K562 (cell line): ENCODE measurements at regions not wholly inside any gene's neighbourhood (a gene's known extent, or its start where the extent isn't known, plus 50 kb on each side); places are given as distances from the start of the nearest gene placed in this dataset.
A peak's percentile ranks its signal among the peaks of the same experiment; 100 is the strongest.

Source experiments
- ATAC-seq: fragments of 200-7000 bp; cut with Tn5 transposase; 3 replicates; pipeline ENCODE4 v1.9.1; 2020; ENCODE audit warnings: moderate library complexity
- BruUV-seq: library from RNA; stranded (reverse); fragments of 400-500 nt; replicated peaks from 2 replicates; lab custom pipeline; 2021; lab: Mats Ljungman, UMichigan
- CTCF ChIA-PET: fragments of 300-600 bp; formaldehyde crosslinking; extraction: SDS; loops from one replicate; lab custom pipeline; 2021; ENCODE audit warnings: low intra/inter-chr PET ratio; lab: Yijun Ruan, JAX
- POLR2A ChIA-PET: fragments of 300-600, 350-650 bp; sonication (Branson Sonifier 250); formaldehyde crosslinking; extraction: SDS; loops from one replicate; lab custom pipeline; 2021; ENCODE audit warnings: antibody characterized with exemption, inconsistent platforms; lab: Yijun Ruan, JAX
- DNase-seq, 4 experiments: peaks; one replicate each; pipeline versions ENCODE4 v3.0.0 to v3.0.0-alpha.2; 2011 to 2018; ENCODE audit warnings: low spot score in 3 of 4, mixed read lengths in 3 of 4; ENCODE audit errors: extremely low read depth in 1 of 4
- FAIRE-seq: peaks from 2 replicates; lab custom pipeline; 2011; peaks lifted over from hg19 to GRCh38; lab: Jason Lieb, UNC
- H2AFZ ChIP-seq: 2 replicates; pipeline ENCODE4 v1.6.0; 2011; ENCODE audit warnings: low read depth, low read length, control low read depth, inconsistent platforms
- H3K27ac ChIP-seq: fragments of 200-600 bp; 3 replicates; pipeline ENCODE4 v1.8.0; 2011; ENCODE audit warnings: low read depth, mild to moderate bottlenecking, control low read depth, inconsistent platforms, low read length, moderate library complexity, mixed read lengths; ENCODE audit errors: extremely low read depth
- H3K27me3 ChIP-seq, 2 experiments: fragments of 300-600 bp in 1 of 2; 2 replicates in 1 of 2; 3 replicates in 1 of 2; pipeline versions ENCODE4 v1.6.0 to v1.8.0; 2011; ENCODE audit warnings: inconsistent platforms in 2 of 2, low read length in 2 of 2, mild to moderate bottlenecking in 1 of 2, mixed read lengths in 1 of 2, moderate library complexity in 1 of 2; ENCODE audit not compliant: control insufficient read depth in 2 of 2, insufficient read depth in 2 of 2
- H3K36me3 ChIP-seq: fragments of 300-600 bp; 3 replicates; pipeline ENCODE4 v1.8.0; 2011; ENCODE audit warnings: mild to moderate bottlenecking, low read length, inconsistent platforms; ENCODE audit not compliant: control insufficient read depth, insufficient read depth
- H3K4me1 ChIP-seq, 2 experiments: fragments of 200-600 bp in 1 of 2; replicated peaks in 1 of 2; 2 replicates in 1 of 2; 3 replicates in 1 of 2; pipeline versions ENCODE4 v1.5.1 to v1.8.0; 2011; ENCODE audit warnings: inconsistent platforms in 2 of 2, low read length in 2 of 2, mild to moderate bottlenecking in 1 of 2, mixed read lengths in 1 of 2, moderate library complexity in 1 of 2; ENCODE audit not compliant: control insufficient read depth in 2 of 2, insufficient read depth in 2 of 2
- H3K4me2 ChIP-seq: 2 replicates; pipeline ENCODE4 v1.6.1; 2011; ENCODE audit warnings: low read length, control low read depth, inconsistent platforms, mixed read lengths; ENCODE audit not compliant: insufficient read depth
- H3K4me3 ChIP-seq: fragments of 200-600 bp; sonication (generic), shearing (Covaris generic); 2 replicates; pipeline ENCODE4 v1.5.1; 2016; ENCODE audit warnings: control low read depth, inconsistent platforms
- H3K79me2 ChIP-seq: fragments of 200-600 bp; 3 replicates; pipeline ENCODE4 v1.8.0; 2011; ENCODE audit warnings: low read length, inconsistent platforms; ENCODE audit not compliant: control insufficient read depth, insufficient read depth
- H3K9ac ChIP-seq, 2 experiments: 2 replicates each; pipeline versions ENCODE4 v1.6.0 to v1.6.1; 2011; ENCODE audit warnings: low read depth in 2 of 2, low read length in 2 of 2, control low read depth in 1 of 2, inconsistent platforms in 1 of 2, mild to moderate bottlenecking in 1 of 2, mixed read lengths in 1 of 2; ENCODE audit not compliant: insufficient read depth in 1 of 2
- H3K9me1 ChIP-seq: one replicate; pipeline ENCODE4 v1.6.0; 2011; ENCODE audit warnings: inconsistent platforms, mild to moderate bottlenecking, low read length, moderate library complexity; ENCODE audit not compliant: control insufficient read depth, insufficient read depth
- H3K9me3 ChIP-seq: replicated peaks from 2 replicates; pipeline ENCODE4 v1.5.1; 2011; ENCODE audit warnings: low read depth, low read length, inconsistent platforms; ENCODE audit not compliant: control insufficient read depth, insufficient read depth
- H4K20me1 ChIP-seq: replicated peaks from 2 replicates; pipeline ENCODE4 v1.6.1; 2011; ENCODE audit warnings: low read length, inconsistent platforms, mixed read lengths; ENCODE audit not compliant: control insufficient read depth, insufficient read depth
- ARID2 ChIP-seq: fragments of 450-650 bp; IDR thresholded peaks from 2 replicates; pipeline ENCODE4 v1.6.1; 2017; ENCODE audit warnings: antibody characterized with exemption, mild to moderate bottlenecking
- BRCA1 ChIP-seq, 2 experiments: fragments of 450-650 bp in 1 of 2; sonication (generic) in 1 of 2; formaldehyde crosslinking in 1 of 2; IDR thresholded peaks; 2 replicates each; pipeline versions ENCODE4 v1.5.0 to v1.6.1; 2017 to 2020; ENCODE audit warnings: mild to moderate bottlenecking in 1 of 2, missing genetic modification reagents in 1 of 2
- DMBX1 ChIP-seq: fragments of 250-450 bp; sonication (Bioruptor Pico); IDR thresholded peaks from 2 replicates; pipeline ENCODE4 v1.8.0; 2022; ENCODE audit warnings: inconsistent platforms, mild to moderate bottlenecking, moderate library complexity, borderline replicate concordance
- GABPB1 ChIP-seq: sonication (generic); formaldehyde crosslinking; IDR thresholded peaks from 2 replicates; pipeline ENCODE4 v1.8.0; 2022; ENCODE audit warnings: mild to moderate bottlenecking, missing genetic modification reagents
- JUND ChIP-seq, 2 experiments: IDR thresholded peaks; 2 replicates in 1 of 2; 3 replicates in 1 of 2; pipeline ENCODE4 v1.6.1; 2011; ENCODE audit warnings: borderline replicate concordance in 2 of 2, low read depth in 2 of 2, low read length in 2 of 2, improper control_type of control experiment in 1 of 2, missing biosample characterization in 1 of 2, missing genetic modification characterization in 1 of 2, missing genetic modification reagents in 1 of 2
- KDM1A ChIP-seq, 2 experiments: fragments of 450-650 bp; IDR thresholded peaks; 2 replicates each; pipeline ENCODE4 v1.6.1; 2016; ENCODE audit warnings: mild to moderate bottlenecking in 2 of 2
- LARP7 ChIP-seq: fragments of 450-650 bp; IDR thresholded peaks from 2 replicates; pipeline ENCODE4 v1.6.1; 2016
- MTA2 ChIP-seq: fragments of 450-650 bp; IDR thresholded peaks from 2 replicates; pipeline ENCODE4 v1.6.1; 2016; ENCODE audit warnings: low read depth
- NONO ChIP-seq, 2 experiments: fragments of 200-400 bp in 1 of 2; fragments of 450-650 bp in 1 of 2; formaldehyde crosslinking in 1 of 2; IDR thresholded peaks; 2 replicates each; pipeline ENCODE4 v1.6.1; 2017; ENCODE audit warnings: low read depth in 2 of 2, mild to moderate bottlenecking in 2 of 2, moderate library complexity in 2 of 2, low read length in 1 of 2
- NRF1 ChIP-seq, 2 experiments: fragments of 450-650 bp; IDR thresholded peaks in 1 of 2; conservative IDR thresholded peaks in 1 of 2; 2 replicates each; pipeline ENCODE4 v1.6.1; 2014; ENCODE audit warnings: mild to moderate bottlenecking in 2 of 2
- PTRF ChIP-seq: fragments of 450-650 bp; IDR thresholded peaks from 2 replicates; pipeline ENCODE4 v1.6.1; 2016; ENCODE audit warnings: mild to moderate bottlenecking, missing genetic modification characterization, missing compliant biosample characterization
- PTTG1 ChIP-seq: fragments of 450-650 bp; IDR thresholded peaks from 2 replicates; pipeline ENCODE4 v1.6.1; 2016; ENCODE audit warnings: low read depth, mild to moderate bottlenecking, missing genetic modification characterization, missing compliant biosample characterization
- RUNX1 ChIP-seq: sonication (generic); IDR thresholded peaks from 2 replicates; pipeline ENCODE4 v1.6.1; 2016; ENCODE audit warnings: antibody characterized with exemption, low read depth
- SMARCE1 ChIP-seq: fragments of 450-650 bp; IDR thresholded peaks from 2 replicates; pipeline ENCODE4 v1.7.1; 2016; ENCODE audit warnings: mild to moderate bottlenecking
- TCF7L2 ChIP-seq: fragments of 150-350 bp; IDR thresholded peaks from 2 replicates; pipeline ENCODE4 v1.6.1; 2016; ENCODE audit warnings: low read depth, mild to moderate bottlenecking, low read length, moderate library complexity
- XRCC4 ChIP-seq: IDR thresholded peaks from one replicate; pipeline ENCODE4 v1.6.1; 2011; ENCODE audit not compliant: insufficient read depth, insufficient read length; ENCODE audit errors: extremely low read depth
- YBX1 ChIP-seq: fragments of 450-650 bp; IDR thresholded peaks from 2 replicates; pipeline ENCODE4 v1.7.1; 2016; ENCODE audit warnings: mild to moderate bottlenecking
- ZBTB17 ChIP-seq: fragments of 450-650 bp; formaldehyde crosslinking; IDR thresholded peaks from 2 replicates; pipeline ENCODE4 v1.4.0; 2020; ENCODE audit warnings: mild to moderate bottlenecking
- ZEB2 ChIP-seq: fragments of 450-650 bp; IDR thresholded peaks from 2 replicates; pipeline ENCODE4 v1.6.1; 2016
- ZNF507 ChIP-seq: conservative IDR thresholded peaks from 2 replicates; pipeline ENCODE4 v1.6.1; 2017; ENCODE audit warnings: missing genetic modification characterization, missing compliant biosample characterization
- ZNF740 ChIP-seq, 3 experiments: fragments of 200-800 bp in 1 of 3; sonication (Bioruptor generic) in 1 of 3; sonication (generic) in 1 of 3; formaldehyde crosslinking in 1 of 3; IDR thresholded peaks; 2 replicates each; pipeline versions ENCODE4 v1.6.1 to v1.8.0; 2016 to 2022; ENCODE audit warnings: mild to moderate bottlenecking in 2 of 3, missing compliant biosample characterization in 2 of 3, missing genetic modification characterization in 2 of 3, missing genetic modification reagents in 1 of 3
- WGBS: fragments of 100-300 bp; shearing (Covaris generic); methylation state at CpG from one replicate; pipeline ENCODE4 v1.1.6; 2016; ENCODE audit warnings: low coverage, mixed read lengths; ENCODE audit not compliant: insufficient coverage; ENCODE audit errors: missing lambda C conversion rate; 5-methylcytosine and 5-hydroxymethylcytosine counted together
- in situ Hi-C: fragments of 300-500 bp; cut with MboI; formaldehyde crosslinking; loops from 4 replicates; pipeline ENCODE4 v1.15.0; 2018; ENCODE audit warnings: inconsistent platforms, mixed read lengths
- intact Hi-C: fragments of 100-400 bp; cut with micrococcal nuclease; formaldehyde crosslinking; loops from 2 replicates; pipeline ENCODE4 v1.14.2; 2022
- TF ChIP-seq, protein P1 (sequence below): fragments of 250-450 bp; sonication (Bioruptor Pico); IDR thresholded peaks from 2 replicates; pipeline ENCODE4 v1.8.0; 2022; ENCODE audit warnings: moderate library complexity, mild to moderate bottlenecking, inconsistent platforms

DNA sequence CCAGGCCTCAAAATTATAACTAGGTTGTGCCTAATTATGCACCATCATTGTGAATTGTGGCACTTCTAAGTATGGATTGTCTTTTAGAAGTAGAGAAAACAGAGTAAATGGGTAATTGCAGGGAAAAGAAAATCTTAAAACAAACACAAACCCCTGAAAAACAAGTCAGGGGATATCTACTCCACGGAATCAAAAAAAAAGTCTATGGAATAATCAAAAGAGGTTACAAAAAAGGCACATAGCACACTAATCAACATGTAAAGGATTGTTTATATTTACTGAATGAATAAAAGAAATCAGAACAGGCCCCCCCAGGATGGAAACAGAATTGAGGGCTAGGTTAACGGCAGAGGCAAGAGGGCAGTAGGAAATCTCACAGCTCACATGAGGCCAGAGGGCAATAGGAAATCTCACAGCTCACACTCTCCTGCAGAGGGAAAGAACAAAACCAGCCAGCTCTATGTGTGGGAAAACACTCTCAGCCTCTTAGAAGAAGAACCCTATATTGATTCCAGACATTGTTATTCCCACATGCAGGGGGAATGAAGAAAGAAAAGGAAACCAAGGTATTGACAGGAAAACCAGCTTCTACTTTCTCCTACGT, 72.7 kb upstream of the FNDC3B start:
- Histone ChIP-seq H3K4me3 (no peak overlapping the region), H3K9me1 (no peaks in the 10 kb centered on the region), H4K20me1 (no peaks in the 10 kb centered on the region), H3K36me3 (no peaks in the 10 kb centered on the region), H3K4me1 (peaks cover 0 to 36% of the 10 kb centered on the region in 2 experiments; a peak in 3 of 5 replicates), H3K27me3 (no peaks in the 10 kb centered on the region), H3K9me3 (no peaks in the 10 kb centered on the region), H3K27ac (peak overlapping the region; percentile 85), H3K4me2 (peak overlapping the region; percentile 59), H3K79me2 (no peaks in the 10 kb centered on the region), H3K9ac (peak overlapping the region in 1 of 2 experiments; percentile 66; a peak in 2 of 4 replicates), H2AFZ (peak overlapping the region; percentile 75)
- in situ Hi-C loops = no loop called here
- FAIRE-seq = no peak
- 28% methylated on average over 3 of the region's 3 CpGs for WGBS
- TSS peak; percentile 98 for BruUV-seq
- no peak for DNase-seq
- POLR2A ChIA-PET = interaction anchor here (0.8 to 1.4 kb wide), 5 partner anchors 11 to 79 kb away, joined by 3 to 4 read pairs (median 3); partner anchors contain the start of gene FNDC3B
- intact Hi-C loops = loop anchor here (2.0 kb wide), 2 partner anchors 14 to 72 kb away; partner anchors contain the start of gene FNDC3B
- CTCF ChIA-PET = no interaction called here
- peak; percentile 54 for ATAC-seq
- TF ChIP-seq ZEB2 (no peak), JUND (IDR thresholded peaks at IDR 0.05; ENCODE audit: borderline replicate concordance, low read depth, low read length) (no peak), JUND (tag; IDR thresholded peaks at IDR 0.05; ENCODE audit: borderline replicate concordance, low read depth, low read length) (no peak), BRCA1 (IDR thresholded peaks at IDR 0.05) (no peak), BRCA1 (CRISPR knock-in tag; IDR thresholded peaks at IDR 0.05) (no peak), ZBTB17 (CRISPR knock-in tag) (no peak), YBX1 (no peak), NRF1 (conservative IDR thresholded peaks at IDR 0.05 in 1 of 2, IDR thresholded peaks at IDR 0.05 in 1 of 2) (no peak), RUNX1 (no peak), GABPB1 (CRISPR knock-in tag) (0 out of 2 replicates have a peak, but pooled peaks have one; percentile 11), ZNF507 (tag) (peak; percentile 17; the same call in 1 of the 2 replicates), LARP7 (no peak), TCF7L2 (no peak), MTA2 (no peak), PTTG1 (tag) (peak; percentile 43; the same call in 1 of the 2 replicates), XRCC4 (no peak), ZNF740 (CRISPR knock-in tag; IDR thresholded peaks at IDR 0.05) (no peak), ZNF740 (tag; IDR thresholded peaks at IDR 0.05) (peak in 1 of 2 experiments; percentile 56; a peak in 2 of 4 replicates), NONO (IDR thresholded peaks at IDR 0.05; ENCODE audit: low read depth in 2 of 2, low read length in 1 of 2) (no peak), SMARCE1 (no peak), KDM1A (IDR thresholded peaks at IDR 0.05) (no peak), DMBX1 (CRISPR knock-in tag) (peak; percentile 53; the same call in 1 of the 2 replicates), ARID2 (no peak), PTRF (tag) (0 out of 2 replicates have a peak, but pooled peaks have one; percentile 32)
- TF ChIP-seq, protein P1, sequence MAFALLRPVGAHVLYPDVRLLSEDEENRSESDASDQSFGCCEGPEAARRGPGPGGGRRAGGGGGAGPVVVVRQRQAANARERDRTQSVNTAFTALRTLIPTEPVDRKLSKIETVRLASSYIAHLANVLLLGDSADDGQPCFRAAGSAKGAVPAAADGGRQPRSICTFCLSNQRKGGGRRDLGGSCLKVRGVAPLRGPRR = no peak
